Stimulated activated CD4-positive, alpha-beta T cell treated with anti-CD3 and anti-CD28 coated beads, Interleukin-15, amount 100 ng/mL, for 1 hour (primary cell): ENCODE measurements at regions not wholly inside any gene's neighbourhood (a gene's known extent, or its start where the extent isn't known, plus 50 kb on each side); places are given as distances from the start of the nearest gene placed in this dataset.
"Not testable (repeated sequence)": the region's sequence is repeated elsewhere in the genome, so short reads cannot be mapped to it uniquely, and the experiment has no call there.

Experiments
- DNase-seq, 2 donors: peaks; one replicate each; pipeline ENCODE4 v3.0.0-alpha.2; 2020; ENCODE audit warnings: low read depth in 1 of 2, low spot score in 1 of 2

- no peak for DNase-seq
Observed at GRCh38 chr5:127133071-127133470, 59.8 kb upstream of the C5orf63 start.

DNA sequence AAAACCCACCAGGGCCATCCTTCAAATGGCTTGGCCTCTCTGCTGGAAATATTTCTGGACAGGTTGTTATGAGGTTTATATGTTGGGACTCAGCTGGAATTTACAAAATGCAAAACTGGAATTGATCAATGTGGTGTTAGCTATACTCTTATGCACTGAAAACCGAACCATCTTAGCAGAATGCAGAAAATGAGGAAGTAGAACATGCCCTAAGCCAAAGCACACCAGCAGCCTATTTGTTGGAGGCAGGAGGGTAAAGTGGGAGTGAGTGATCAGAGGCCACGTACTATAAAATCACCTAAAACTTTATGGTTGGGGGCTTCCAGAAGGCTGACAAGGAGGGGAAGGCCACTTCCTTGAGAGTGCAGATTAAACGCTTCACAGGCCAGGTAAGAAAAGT lies 63.6 kb upstream of the C5orf63 start:
- no peak for DNase-seq

GRCh38 chr5:127143722-127144121 lies 70.4 kb upstream of the C5orf63 start:
- no peak for DNase-seq

- no peak for DNase-seq
Observed at GRCh38 chr5:127153031-127153430, 79.7 kb upstream of the C5orf63 start.

DNA sequence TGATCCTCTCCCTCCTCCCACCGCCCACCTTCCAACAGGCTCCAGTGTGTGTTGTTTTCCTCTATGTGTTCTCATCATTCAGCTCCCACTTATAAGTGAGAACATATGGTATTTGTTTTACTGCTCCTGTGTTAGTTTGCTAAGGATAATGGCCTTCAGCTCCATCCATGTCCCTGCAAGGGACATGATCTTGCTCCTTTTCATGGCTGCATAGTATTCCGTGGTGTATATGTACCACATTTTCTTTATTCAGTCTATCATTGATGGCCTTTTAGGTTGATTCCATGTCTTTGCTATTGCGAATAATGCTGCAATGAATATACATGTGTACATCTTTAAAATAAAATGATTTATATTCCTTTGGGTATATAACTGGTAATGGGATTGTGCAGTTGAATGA lies 80.2 kb upstream of the C5orf63 start:
- DNase-seq, result no peak

DNA sequence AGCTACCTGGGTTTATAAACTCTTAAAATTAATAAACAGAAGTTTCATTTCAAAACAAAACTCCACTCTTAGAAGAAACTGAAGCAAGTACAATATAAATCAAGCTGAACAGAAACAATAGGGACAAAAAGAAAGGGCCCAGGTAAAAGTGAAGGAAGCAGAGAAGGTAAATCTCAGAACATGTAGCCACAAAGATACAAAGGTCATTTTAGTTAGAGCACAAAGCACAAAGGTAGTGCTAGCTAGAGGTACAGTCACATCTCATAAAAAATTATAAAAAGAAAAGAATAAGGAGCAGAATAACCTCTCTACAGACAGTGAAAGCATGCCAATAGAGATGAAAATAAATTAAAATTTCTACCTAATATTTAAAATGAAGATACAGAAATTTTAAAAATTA lies 90.4 kb upstream of the C5orf63 start:
- no peak for DNase-seq

- no peak for DNase-seq
Observed at GRCh38 chr5:127170918-127171600, 97.8 kb upstream of the C5orf63 start.

GRCh38 chr5:127176769-127177168 lies 103.5 kb upstream of the C5orf63 start:
- no peak for DNase-seq

DNA sequence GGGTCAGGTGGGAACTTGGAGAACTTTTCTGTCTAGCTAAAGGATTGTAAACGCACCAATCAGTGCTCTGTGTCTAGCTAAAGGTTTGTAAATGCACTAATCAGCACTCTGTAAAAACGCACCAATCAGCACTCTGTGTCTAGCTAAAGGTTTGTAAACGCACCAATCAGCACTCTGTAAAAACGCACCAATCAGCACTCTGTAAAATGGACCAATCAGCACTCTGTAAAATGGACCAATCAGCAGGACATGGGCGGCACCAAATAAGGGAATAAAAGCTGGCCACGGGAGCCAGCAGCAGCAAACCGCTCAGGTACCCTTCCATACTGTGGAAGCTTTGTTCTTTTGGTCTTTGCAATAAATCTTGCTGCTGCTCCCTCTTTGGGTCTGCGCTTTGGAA lies 108.0 kb upstream of the MEGF10 start:
- not testable (repeated sequence) for DNase-seq

GRCh38 chr5:127183332-127183731 lies 107.3 kb upstream of the MEGF10 start:
- no peak for DNase-seq

DNA sequence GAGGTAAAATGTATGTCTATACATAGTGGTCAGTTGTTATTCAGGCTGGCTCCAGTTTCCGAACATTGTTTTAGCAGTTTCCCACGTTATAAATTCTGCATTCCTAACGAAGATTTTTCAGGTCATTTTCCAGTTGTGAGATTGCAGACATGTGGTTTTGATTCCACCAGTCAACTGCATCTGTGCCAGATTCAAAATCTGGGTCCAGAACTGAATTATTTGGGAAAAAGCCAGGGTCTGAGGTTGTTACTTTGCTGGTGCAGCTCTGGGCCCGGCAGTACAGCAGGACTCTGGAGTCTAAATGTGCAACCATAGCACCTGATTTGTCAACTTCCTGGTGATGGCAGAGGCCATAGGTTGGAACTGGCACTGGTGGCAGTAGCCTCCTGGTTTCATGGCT lies 105.7 kb upstream of the MEGF10 start:
- no peak for DNase-seq

- no peak for DNase-seq
Observed at GRCh38 chr5:127186657-127187056, 103.9 kb upstream of the MEGF10 start.

GRCh38 chr5:127187706-127188105 lies 102.9 kb upstream of the MEGF10 start:
- no peak for DNase-seq

DNA sequence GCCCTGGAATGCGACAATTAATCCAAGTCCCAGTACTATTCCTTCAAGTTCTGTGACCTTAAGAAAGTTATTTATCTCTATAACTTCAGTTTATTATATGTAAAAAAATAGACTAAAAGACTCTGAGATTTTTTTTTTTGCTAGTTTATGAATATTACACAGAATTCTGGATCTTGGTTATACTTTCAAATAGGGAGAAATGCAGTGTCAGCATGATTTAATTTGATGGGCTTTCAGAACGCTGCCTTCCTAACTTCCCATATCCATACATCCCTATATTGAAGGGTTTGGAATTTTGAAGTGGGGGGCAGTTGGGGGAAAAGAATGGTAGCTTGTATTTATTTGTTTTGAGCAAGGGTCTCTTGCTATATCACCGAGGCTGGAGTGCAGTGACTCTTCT lies 98.4 kb upstream of the MEGF10 start:
- no peak for DNase-seq

GRCh38 chr5:127192836-127193338 lies 97.7 kb upstream of the MEGF10 start:
- no peak for DNase-seq

DNA sequence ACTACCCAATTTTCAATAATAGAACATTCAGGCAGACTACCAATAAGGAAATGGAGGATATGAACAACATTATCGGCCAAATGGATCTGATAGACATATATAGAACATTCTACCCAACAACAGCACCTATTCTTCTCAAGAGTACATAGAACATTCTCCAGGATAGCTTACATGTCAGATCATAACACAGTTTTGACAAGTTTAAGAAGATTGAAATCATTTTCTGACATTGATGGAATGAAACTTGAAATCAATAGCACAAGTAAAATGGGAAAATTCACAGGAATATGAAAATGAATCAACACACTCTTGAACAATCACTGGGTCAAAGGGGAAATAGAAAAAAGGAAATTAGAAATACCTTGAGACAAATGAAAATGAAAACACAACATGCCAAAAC lies 94.6 kb upstream of the MEGF10 start:
- no peak for DNase-seq

- DNase-seq, result not testable (repeated sequence)
Observed at GRCh38 chr5:127197402-127198167, 93.0 kb upstream of the MEGF10 start.

DNA sequence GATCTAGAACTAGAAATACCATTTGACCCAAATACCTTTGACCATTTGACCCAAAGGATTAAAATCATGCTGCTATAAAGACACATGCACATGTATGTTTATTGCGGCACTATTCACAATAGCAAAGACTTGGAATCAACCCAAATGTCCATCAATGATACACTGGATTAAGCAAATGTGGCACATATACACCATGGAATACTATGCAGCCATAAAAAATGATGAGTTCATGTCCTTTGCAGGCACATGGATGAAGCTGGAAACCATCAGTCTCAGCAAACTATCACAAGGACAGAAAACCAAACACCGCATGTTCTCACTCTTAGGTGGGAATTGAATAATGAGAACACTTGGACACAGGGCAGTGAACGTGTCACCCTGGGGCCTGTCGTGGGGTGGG lies 87.9 kb upstream of the MEGF10 start:
- DNase-seq, result not testable (repeated sequence)

DNA sequence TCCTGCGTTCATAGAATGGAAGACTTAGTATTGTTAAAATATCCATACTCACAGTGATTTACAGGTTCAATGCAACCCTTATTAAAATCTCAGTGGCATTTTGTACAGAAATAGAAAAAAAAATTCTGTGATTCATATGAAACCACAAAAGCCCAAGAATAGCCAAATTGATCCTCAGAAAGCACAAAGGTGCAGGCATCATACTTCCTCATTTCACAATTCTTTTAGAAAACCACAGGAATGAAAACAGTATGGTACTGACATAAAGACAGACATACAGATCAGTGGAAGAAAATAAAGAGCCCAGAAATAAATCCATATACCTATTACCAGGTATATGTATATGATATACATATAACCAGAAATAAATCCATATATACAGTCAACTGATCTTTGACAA lies 86.8 kb upstream of the MEGF10 start:
- no peak for DNase-seq

GRCh38 chr5:127205147-127205546 lies 85.4 kb upstream of the MEGF10 start:
- DNase-seq, result no peak

DNA sequence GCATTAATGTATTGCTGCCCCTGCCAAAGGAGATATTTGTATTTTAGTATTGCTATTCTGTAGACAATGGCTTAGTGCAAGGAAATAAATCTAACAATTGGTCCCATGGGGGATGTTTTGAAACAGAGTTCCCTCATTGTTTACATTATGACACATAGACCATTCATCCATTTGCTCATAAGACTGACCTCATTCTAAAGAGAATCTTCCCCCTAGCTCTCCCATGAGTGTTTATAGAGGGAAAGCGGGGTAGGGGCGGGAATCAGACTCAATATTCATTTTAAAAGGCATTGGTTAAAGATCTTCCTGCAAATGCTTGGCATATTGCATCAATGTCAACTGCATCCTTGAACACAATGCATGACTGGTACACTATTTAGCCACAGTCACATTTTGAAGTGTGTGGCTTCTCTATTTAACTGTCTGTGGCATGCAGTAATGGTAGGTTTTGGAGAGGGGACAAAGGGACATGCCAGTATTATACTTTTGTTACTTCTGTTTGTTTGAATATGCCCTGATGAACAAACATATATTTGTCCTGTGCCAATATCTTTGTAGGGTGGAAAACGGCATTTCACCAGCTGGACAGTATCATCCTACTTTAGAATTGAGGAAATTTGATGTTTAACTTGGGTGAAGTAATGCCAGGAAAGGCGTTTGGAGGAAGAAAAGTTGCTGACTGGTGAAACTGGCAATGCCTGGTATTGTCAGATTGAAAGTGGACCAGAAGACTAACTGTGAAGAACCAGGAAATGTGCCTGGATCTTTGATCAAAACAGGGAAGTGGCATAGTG lies 84.1 kb upstream of the MEGF10 start:
- no peak for DNase-seq

- DNase-seq, result no peak
Observed at GRCh38 chr5:127210042-127210441, 80.6 kb upstream of the MEGF10 start.
